Heart right ventricle (tissue), 16 donors: ENCODE measurements at regions not wholly inside any gene's neighbourhood (a gene's known extent, or its start where the extent isn't known, plus 50 kb on each side); places are given as distances from the start of the nearest gene placed in this dataset.

Source experiments
- ATAC-seq, 8 donors: fragments of 200-7000 bp; cut with Tn5 transposase; one replicate each; pipeline ENCODE4 v1.9.1; 2020; ENCODE audit warnings: mild to moderate bottlenecking in 8 of 8, moderate library complexity in 8 of 8, moderate number of reproducible peaks in 1 of 8
- DNase-seq, 2 donors: peaks; one replicate each; pipeline ENCODE4 v3.0.0-alpha.2; 2020
- H3K27ac ChIP-seq, 10 donors: fragments of 200-600 bp; sonication (generic) in 2 of 10; one replicate each; pipeline versions ENCODE4 v1.5.0 to v1.8.0; 2020 to 2022; ENCODE audit warnings: mild to moderate bottlenecking in 3 of 10
- H3K27me3 ChIP-seq, 7 donors: fragments of 200-600 bp; one replicate each; pipeline ENCODE4 v1.8.0; 2021 to 2022; ENCODE audit warnings: mild to moderate bottlenecking in 2 of 7
- H3K36me3 ChIP-seq, 9 donors: fragments of 200-600 bp; sonication (generic) in 1 of 9; one replicate each; pipeline versions ENCODE4 v1.5.0 to v1.8.0; 2020 to 2022; ENCODE audit warnings: mild to moderate bottlenecking in 2 of 9
- H3K4me1 ChIP-seq, 9 donors: fragments of 200-600 bp; sonication (generic) in 1 of 9; one replicate each; pipeline versions ENCODE4 v1.5.0 to v1.8.0; 2020 to 2022; ENCODE audit warnings: mild to moderate bottlenecking in 4 of 9
- H3K4me3 ChIP-seq, 10 donors: fragments of 200-600 bp; sonication (generic) in 2 of 10; one replicate each; pipeline versions ENCODE4 v1.5.0 to v1.8.0; 2020 to 2022; ENCODE audit warnings: mild to moderate bottlenecking in 7 of 10, moderate library complexity in 2 of 10
- H3K9me3 ChIP-seq, 11 donors: fragments of 200-600 bp in 10 of 11; sonication (generic) in 2 of 11; one replicate each; pipeline versions ENCODE4 v1.5.0 to v1.8.0; 2013 to 2022; ENCODE audit warnings: mild to moderate bottlenecking in 2 of 11, control low read depth in 1 of 11, moderate library complexity in 1 of 11
- CTCF ChIP-seq, 9 donors: fragments of 200-600 bp; sonication (generic) in 2 of 9; IDR thresholded peaks; one replicate each; pipeline versions ENCODE4 v1.5.0 to v1.8.0; 2021 to 2022; ENCODE audit warnings: antibody characterized with exemption in 9 of 9, mild to moderate bottlenecking in 5 of 9, moderate library complexity in 1 of 9
- WGBS, 2 donors: extraction: QIAGEN DNeasy Blood & Tissue Kit; methylation state at CpG; one replicate each; pipeline ENCODE4 v1.1.7; 2013; ENCODE audit warnings: inconsistent platforms in 1 of 2; 5-methylcytosine and 5-hydroxymethylcytosine counted together
- intact Hi-C, 10 donors: fragments of 100-400 bp; cut with DNase I; formaldehyde crosslinking; loops; one replicate each; pipeline versions ENCODE4 v1.11.1 to v1.14.2; 2022
- donor health status: Arrhythmogenic right ventricular cardiomyopathy.
- donor health status: ischemic (EF 13 %, LVEDD 7.1; RV severe dilation, severe dysfunction).
- donor health status: healthy with polysubstance abuse.
- donor health status: DM: no; HTN: yes; CAD: no.
- donor health status: DM: no; HTN: no; CAD: no.
- donor health status: ischemic (EF 25% LVEDD 6.9; RV normal size, moderate dysfunction).
- donor health status: ischemic (EF 25% LVEDD 5.7; RV mildly dilated, moderate dysfunction).
- donor health status: healthy.
- donor health status: DM: yes; HTN: yes; CAD: no.
- donor health status: Ischemic cardiomyopathy.
- donor health status: ischemic (EF 35%, LVEDD 5.7; RV mildly dilated, moderate dysfunction).
- donor health status: nonischemic (EF 11% LVEDD 7.7; RV severe dilation, severe dysfunction).
- donor health status: DM: yes; HTN: yes; CAD: no.
- donor health status: PGD.
- donor health status: ischemic (EF 29% LVEDD 5.4; RV normal size, mild dysfunction).
- donor health status: nonischemic (EF 23%, LVEDD 6.1; RV moderate dilation, normal function).

GRCh38 chr16:6484935-6485334 is 847.7 kb upstream of the RBFOX1 start:
- DNase-seq (no peak), ATAC-seq (no peak)
- no peak overlapping the region for H3K4me3 ChIP-seq
- 11 to 21% methylated on average over 2 of the region's 2 CpGs for WGBS, 2 donors
- H3K27me3 ChIP-seq, result peaks cover 0 to 53% (median 32%) of the 10 kb centered on the region in 7 donors
- H3K9me3 ChIP-seq, result no peaks in the 10 kb centered on the region
- H3K27ac ChIP-seq, result no peak overlapping the region
- H3K4me1 ChIP-seq, result no peaks in the 10 kb centered on the region
- no peak for TF ChIP-seq CTCF (IDR thresholded peaks at IDR 0.05)
- H3K36me3 ChIP-seq, result no peaks in the 10 kb centered on the region
- intact Hi-C loops, result no loop called here

GRCh38 chr16:6484081-6484480 is 848.6 kb upstream of the RBFOX1 start:
- 36 to 47% methylated on average over 12 of the region's 12 CpGs for WGBS, 2 donors
- Histone ChIP-seq H3K27ac (no peak overlapping the region), H3K4me1 (no peaks in the 10 kb centered on the region), H3K27me3 (peaks cover 0 to 57% (median 33%) of the 10 kb centered on the region in 7 donors), H3K4me3 (no peak overlapping the region), H3K36me3 (no peaks in the 10 kb centered on the region), H3K9me3 (no peaks in the 10 kb centered on the region)
- intact Hi-C loops, result no loop called here
- no peak for TF ChIP-seq CTCF (IDR thresholded peaks at IDR 0.05)
- no peak for ATAC-seq
- DNase-seq, result no peak

- intact Hi-C loops, result no loop called here
- ATAC-seq (no peak), DNase-seq (no peak)
- TF ChIP-seq CTCF (IDR thresholded peaks at IDR 0.05), result no peak
- Histone ChIP-seq H3K27ac (no peak overlapping the region), H3K4me3 (no peak overlapping the region), H3K36me3 (no peaks in the 10 kb centered on the region), H3K4me1 (no peaks in the 10 kb centered on the region), H3K27me3 (peaks cover 0 to 62% (median 33%) of the 10 kb centered on the region in 7 donors), H3K9me3 (no peaks in the 10 kb centered on the region)
- WGBS, 2 donors, result 1 to 2% methylated on average over 33 of the region's 33 CpGs
These were observed 849.1 kb upstream of the RBFOX1 start for GRCh38 chr16:6483469-6484033.

GRCh38 chr16:6482696-6483468 is 849.8 kb upstream of the RBFOX1 start:
- no peaks in the 10 kb centered on the region for H3K4me1 ChIP-seq
- H3K27me3 ChIP-seq, result peaks cover 0 to 62% (median 33%) of the 10 kb centered on the region in 7 donors
- no peaks in the 10 kb centered on the region for H3K36me3 ChIP-seq
- intact Hi-C loops, result no loop called here
- no peak overlapping the region for H3K4me3 ChIP-seq
- no peak for ATAC-seq
- H3K9me3 ChIP-seq, result peaks cover 0 to 1% (median 0%) of the 10 kb centered on the region in 11 donors
- no peak for TF ChIP-seq CTCF (IDR thresholded peaks at IDR 0.05)
- WGBS, 2 donors, result 7 to 10% methylated on average over 65 of the region's 65 CpGs
- no peak overlapping the region for H3K27ac ChIP-seq
- DNase-seq, result no peak
